Stimulated activated CD4-positive, alpha-beta T cell treated with anti-CD3 and anti-CD28 coated beads, Interleukin-2, amount 100 ng/mL, for 4 hours (primary cell): ENCODE measurements at regions not wholly inside any gene's neighbourhood (a gene's known extent, or its start where the extent isn't known, plus 50 kb on each side); places are given as distances from the start of the nearest gene placed in this dataset.
"Not testable (repeated sequence)": the region's sequence is repeated elsewhere in the genome, so short reads cannot be mapped to it uniquely, and the experiment has no call there.

Experiments used
- DNase-seq: peaks from one replicate; pipeline ENCODE4 v3.0.0-alpha.2; 2020; ENCODE audit warnings: low read depth

DNA sequence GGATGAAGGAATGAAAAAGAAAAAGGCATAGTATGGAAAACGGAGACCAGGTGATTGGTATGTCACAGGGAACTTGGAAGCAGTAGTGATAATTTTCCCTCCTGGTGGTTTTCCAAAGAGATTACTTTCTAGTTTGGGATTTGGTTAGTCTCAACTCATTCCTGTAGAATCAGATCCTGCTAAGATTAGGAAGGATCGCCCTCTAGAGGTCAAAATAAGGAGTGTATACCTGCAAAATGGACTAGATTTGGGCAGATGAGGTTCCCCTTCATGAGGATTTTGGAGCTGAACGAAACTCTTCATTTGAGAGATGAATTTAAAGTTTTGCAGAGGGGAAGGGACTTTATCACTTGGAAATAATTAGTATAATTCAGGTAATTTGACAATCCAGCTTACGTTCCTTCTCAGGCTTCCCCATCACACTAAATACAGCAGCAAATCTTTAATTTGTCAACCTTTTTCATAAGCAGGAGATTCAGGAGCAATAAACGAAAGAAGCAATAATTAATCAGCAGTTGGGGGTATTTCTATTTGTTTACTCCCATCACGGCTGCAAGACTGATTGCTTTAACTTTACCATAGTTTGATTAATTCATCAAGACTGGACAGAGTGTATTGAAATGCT is 65.2 kb downstream of the CCDC195 start:
- no peak for DNase-seq

DNA sequence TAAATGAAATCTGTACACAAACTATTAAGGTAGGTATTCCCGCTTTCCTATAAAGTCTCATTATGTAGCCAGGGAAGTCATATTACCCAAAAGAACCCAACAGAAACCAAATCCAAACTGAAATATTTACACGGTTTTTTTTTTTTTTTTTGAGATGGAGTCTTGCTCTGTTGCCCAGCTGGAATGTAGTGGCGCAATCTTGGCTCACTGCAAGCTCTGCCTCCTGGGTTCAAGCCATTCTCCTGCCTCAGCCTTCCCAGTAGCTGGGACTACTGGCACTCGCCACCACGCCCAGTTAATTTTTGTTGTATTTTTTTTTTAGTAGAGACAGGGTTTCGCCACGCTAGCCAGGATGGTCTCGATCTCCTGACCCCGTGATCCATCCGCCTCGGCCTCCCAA is 62.5 kb upstream of the CUL3 start:
- not testable (repeated sequence) for DNase-seq

DNA sequence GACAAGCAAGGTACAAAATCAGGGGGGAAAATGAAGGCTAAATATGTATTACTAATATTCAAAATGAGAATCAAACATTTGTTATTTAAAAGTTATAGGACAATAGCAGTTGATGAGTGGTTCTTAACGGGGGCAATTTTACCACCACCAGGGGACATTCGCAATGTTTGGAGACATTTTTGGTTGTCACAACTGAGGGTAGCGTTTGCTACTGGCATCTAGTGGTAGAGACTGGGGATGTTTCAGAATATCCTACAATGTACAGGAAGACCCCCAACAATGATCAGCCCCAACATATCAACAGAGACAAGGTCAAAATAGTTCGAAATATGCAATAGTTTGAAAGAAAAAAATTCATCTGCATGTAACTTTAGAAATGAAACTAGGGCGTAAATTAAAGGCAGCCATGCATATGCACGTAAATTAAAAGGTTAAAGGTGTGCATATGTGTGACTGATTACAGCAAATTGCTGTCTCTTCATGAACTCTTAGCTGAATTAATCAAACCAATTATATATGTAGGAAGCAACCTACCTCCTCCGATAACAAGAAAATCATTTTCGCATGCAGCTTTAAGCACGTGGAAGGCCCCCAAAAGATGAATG is 61.2 kb upstream of the CUL3 start:
- no peak for DNase-seq

DNA sequence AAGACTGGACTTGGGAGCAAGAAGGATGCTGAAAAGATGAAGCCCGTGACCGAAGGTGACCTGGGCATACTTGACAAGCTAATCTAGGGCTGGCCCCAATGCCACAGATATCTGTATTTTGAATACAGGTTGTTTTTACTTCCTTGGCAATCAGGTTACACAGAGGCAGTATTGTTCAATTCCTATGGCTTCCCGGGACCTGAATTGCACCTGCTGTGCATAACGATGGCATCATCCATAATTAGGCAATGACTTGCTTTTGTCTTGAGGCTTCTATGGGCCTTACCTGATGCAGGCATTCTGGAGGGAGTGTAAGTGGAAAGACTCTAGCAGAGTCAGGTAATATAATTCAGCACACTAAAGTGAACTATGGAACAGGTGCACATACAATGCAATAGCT is 60.6 kb upstream of the CUL3 start:
- DNase-seq = no peak

DNA sequence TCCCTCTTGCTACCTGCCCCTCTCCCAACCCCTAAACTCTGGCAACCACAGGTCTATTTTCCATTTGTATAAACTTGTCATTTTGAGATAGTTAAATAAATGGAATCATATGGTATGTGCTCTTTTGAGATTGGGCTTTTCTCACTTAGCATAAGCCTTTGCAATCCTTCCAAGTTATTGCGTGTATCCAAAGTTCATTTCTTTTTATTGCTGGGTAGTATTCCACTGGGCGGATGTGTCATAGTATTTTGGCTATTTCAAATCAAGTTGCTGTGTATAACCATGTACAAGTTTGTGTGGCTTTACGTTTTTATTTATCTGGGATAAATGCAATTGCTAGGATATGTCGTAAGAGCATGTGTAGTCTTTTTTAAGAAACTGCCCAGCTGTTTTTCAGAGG is 55.5 kb upstream of the CUL3 start:
- DNase-seq = no peak

DNA sequence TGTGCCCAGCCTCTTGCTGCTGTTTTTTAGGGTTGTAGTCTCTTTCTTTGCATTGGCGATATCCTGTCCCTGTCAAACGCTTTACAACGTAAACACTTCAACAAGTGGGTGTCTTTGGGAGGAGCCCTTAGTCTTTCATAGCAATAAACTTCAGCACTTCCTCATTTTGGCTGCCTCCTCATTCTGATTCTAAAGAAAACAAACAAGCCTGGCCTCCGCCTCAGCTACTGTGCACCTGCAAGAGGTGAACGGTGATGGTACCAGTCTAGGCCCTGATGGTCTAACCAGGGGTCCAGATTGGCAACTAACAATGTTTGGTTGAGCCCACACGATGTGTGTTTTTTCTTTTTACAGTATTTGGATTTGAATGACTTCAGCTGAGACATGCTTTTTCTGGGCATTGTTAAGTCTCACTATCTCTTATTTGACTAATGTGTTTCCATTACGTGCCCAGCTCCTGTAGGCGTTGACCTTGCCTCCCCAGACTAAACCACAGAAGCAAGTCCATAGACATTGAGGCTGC is 53.2 kb upstream of the CUL3 start:
- peak; percentile 36 for DNase-seq
